ENCODE measurements at regions not wholly inside any gene's neighbourhood (a gene's known extent, or its start where the extent isn't known, plus 50 kb on each side); places are given as distances from the start of the nearest gene placed in this dataset.
"Not testable (repeated sequence)": the region's sequence is repeated elsewhere in the genome, so short reads cannot be mapped to it uniquely, and the experiment has no call there.

DNA sequence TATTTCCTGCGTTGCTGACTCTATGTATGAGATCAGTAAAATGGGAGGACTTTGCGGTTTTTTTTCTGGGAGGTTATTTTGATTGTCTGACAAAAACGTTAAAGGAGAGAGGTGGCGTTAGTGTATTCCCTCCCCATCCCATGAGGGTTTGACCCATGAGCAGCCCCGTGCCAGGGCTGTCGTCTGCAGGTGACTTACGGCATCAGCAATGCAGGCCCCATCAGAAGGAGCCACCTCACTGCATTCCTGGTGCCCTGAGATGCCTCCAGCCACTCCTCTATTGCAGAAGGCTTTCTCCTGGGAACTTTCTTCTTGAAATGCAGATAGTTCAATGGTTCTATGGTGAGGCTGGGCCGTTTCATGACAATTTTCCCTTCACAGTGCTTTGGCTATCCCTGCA is 149.3 kb downstream of the TTLL2 start:
- Mint-ChIP-seq H3K4me3 (no peak overlapping the region), H3K9me3 (no peaks in the 10 kb centered on the region), H3K4me1 (no peaks in the 10 kb centered on the region), H3K27me3 (peaks cover 4% of the 10 kb centered on the region), H3K36me3 (ENCODE audit: low read depth) (no peaks in the 10 kb centered on the region), H3K27ac (no peak overlapping the region)
- ChIA-PET CTCF (no interaction called here), POLR2A (no interaction called here)
- no peak for DNase-seq

DNA sequence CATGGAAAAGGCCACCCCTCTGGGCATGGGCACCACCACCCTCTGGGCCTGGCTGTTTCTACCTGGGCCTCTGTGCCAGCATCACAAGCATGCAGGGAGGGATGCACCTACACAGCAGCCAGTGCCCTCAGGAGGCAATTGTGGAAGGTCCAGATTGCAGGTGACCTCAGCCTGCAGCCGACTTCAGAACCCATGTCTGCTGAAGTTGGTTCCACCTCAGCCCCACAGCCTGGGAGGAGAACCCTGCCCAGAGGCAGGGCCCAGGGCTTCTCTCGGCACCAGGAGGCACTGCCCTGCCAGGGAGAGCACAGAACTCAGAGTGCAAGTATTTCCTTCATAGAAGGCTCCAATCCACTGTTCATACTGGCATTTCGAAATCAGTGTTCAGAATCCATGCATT is 149.8 kb downstream of the TTLL2 start:
- POLR2A ChIA-PET = no interaction called here

DNA sequence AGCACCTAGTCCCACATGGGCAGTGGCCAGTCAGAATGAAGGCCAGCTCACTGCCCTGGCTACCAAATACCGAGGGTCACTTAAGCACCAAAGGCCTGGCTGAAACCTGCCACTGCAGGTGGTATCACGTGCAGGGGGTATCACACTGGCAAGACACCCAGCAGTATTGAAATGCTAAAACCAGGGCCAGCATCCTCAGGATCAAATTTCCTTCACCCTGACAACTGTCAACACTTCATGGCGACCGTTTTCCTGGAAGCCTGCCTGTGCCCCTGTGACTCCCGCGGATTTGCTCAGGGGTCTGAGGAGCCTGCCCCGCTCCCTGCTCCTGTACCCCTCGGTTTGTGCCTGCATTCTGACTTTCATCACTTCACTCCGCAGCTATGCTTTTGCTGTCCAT is 151.1 kb downstream of the TTLL2 start:
- H3K9me3 Mint-ChIP-seq = no peaks in the 10 kb centered on the region
- H3K4me1 Mint-ChIP-seq = no peaks in the 10 kb centered on the region
- ChIA-PET POLR2A (no interaction called here), CTCF (no interaction called here)
- H3K4me3 Mint-ChIP-seq = no peak overlapping the region
- DNase-seq = no peak
- no peak overlapping the region for H3K27ac Mint-ChIP-seq
- peaks cover 11% of the 10 kb centered on the region for H3K27me3 Mint-ChIP-seq
- H3K36me3 Mint-ChIP-seq (ENCODE audit: low read depth) = no peaks in the 10 kb centered on the region

More for the DNA sequence above, 149.8 kb downstream of the TTLL2 start:
- no peak overlapping the region for H3K27ac Mint-ChIP-seq
- H3K4me1 Mint-ChIP-seq = no peaks in the 10 kb centered on the region
- CTCF ChIA-PET = no interaction called here
- DNase-seq = no peak
- H3K27me3 Mint-ChIP-seq = peaks cover 4% of the 10 kb centered on the region
- H3K36me3 Mint-ChIP-seq (ENCODE audit: low read depth) = no peaks in the 10 kb centered on the region
- no peaks in the 10 kb centered on the region for H3K9me3 Mint-ChIP-seq
- H3K4me3 Mint-ChIP-seq = no peak overlapping the region

DNA sequence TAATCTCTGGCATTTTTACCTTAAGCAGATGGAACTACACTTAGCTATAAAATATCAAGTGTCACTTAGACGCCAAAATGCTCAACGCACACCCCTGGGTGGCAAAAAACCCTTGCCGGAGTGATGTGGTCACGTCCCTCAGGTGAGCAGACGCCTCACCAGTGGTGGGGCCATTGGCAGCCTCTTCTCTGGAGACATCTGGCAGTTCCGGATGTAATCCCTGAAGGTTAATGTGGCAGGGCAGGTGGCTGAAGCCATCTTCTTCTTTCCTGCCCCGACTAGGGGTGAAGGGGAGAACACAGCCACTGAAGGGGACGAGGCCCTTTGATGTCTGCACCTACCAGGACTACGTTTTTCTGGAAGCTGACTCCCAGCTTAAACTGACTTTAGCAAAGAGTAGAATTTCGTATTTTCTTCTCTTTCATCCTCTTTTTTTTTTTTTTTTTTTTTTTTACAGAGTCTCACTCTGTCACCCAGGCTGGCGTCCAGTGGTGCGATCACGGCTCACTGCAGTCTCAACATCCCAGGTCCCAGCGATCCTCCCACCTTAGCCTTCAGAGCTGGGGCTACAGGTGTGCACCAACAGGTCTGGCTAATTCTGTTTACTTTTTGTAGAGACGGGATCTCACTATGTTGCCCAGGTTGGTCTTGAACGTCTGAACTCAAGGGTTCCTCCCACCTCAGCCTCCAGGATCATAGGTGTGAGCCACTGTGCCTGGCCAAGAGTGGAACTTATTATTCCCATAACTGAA is 152.1 kb downstream of the TTLL2 start:
- no peaks in the 10 kb centered on the region for H3K36me3 Mint-ChIP-seq (ENCODE audit: low read depth)
- ChIA-PET CTCF (no interaction called here), POLR2A (no interaction called here)
- no peaks in the 10 kb centered on the region for H3K4me1 Mint-ChIP-seq
- no peak overlapping the region for H3K27ac Mint-ChIP-seq
- no peak overlapping the region for H3K4me3 Mint-ChIP-seq
- DNase-seq = no peak
- H3K27me3 Mint-ChIP-seq = peaks cover 12% of the 10 kb centered on the region
- no peaks in the 10 kb centered on the region for H3K9me3 Mint-ChIP-seq

DNA sequence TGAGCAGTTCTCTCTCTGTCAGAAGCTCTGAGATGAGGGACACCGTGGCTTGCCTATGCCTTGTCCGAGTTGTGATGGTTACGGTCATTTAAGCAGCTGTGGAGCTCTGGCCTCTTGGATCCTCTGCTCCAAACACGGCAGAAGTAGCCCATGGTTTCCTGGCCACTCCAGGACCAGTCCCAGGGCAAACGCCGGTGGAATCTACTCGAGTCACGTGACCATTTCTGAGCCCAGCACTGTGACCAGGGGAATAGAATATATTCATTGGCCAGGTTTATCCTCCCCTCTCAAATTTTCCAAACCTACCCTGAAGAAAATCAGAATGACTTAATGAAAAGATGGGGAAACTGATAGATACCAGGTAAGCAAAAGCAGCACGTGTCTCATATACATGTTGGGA is 152.8 kb downstream of the TTLL2 start:
- Mint-ChIP-seq H3K9me3 (no peaks in the 10 kb centered on the region), H3K4me1 (no peaks in the 10 kb centered on the region), H3K27me3 (peaks cover 12% of the 10 kb centered on the region), H3K27ac (no peak overlapping the region), H3K36me3 (ENCODE audit: low read depth) (no peaks in the 10 kb centered on the region), H3K4me3 (no peak overlapping the region)
- DNase-seq = no peak
- ChIA-PET CTCF (no interaction called here), POLR2A (no interaction called here)

DNA sequence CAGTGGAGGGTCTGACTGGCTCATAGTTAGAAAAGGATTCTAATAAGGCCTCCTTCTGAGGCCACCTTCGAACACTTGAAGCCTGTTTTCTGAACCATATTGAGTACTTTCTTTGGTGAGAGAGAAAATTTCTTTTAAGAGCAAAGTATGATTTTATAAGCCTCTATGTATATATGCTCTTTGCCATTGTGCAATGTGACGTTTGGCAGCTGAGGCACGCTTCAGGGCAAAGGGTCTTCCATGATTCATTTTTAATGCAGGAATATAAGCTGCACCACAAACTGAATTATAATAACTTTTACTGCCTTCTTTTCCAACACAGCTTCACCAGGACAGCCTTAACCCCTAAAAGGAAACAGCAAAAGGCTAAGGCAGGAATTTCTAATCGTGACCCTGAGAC is 154.4 kb downstream of the TTLL2 start:
- POLR2A ChIA-PET = no interaction called here

DNA sequence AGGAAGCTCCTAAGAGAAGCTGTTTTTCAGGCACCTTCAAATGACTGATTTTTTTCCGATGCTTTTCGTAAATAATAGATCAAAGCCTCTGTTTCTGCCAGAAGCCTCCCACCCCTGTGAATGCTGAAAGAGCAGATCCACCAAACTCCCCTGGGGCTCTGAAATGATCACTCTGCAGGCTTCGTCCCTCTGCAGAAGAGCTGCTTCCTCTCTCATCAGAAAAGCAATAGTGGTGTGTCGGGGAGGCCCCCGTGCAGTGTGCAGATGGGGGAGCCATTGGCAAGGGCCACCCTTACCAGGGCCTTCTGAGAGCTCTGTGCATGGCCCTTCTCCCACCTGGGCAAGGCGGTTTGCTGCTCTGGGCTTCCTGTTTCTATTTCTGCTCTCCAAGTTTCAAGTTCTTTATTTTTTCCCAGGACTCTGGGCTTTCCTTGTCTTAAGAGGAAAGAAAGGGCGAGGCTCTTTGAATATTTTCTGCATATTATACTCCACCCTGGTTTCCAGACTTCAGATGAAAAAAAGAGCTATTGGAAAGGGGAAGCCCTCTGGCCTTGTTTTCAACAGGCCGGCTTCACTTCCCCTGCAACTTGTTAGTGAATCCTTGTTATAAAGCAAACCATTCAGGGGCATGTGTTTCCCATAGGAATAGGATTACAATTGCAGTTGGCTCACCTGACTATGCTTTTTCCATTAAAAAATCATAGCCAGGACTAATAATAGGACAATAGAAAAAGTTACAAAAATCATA is 155.2 kb downstream of the TTLL2 start:
- DNase-seq = no peak
- Mint-ChIP-seq H3K27me3 (peaks cover 12% of the 10 kb centered on the region), H3K27ac (no peak overlapping the region), H3K4me3 (no peak overlapping the region), H3K36me3 (ENCODE audit: low read depth) (no peaks in the 10 kb centered on the region), H3K9me3 (no peaks in the 10 kb centered on the region), H3K4me1 (no peaks in the 10 kb centered on the region)
- ChIA-PET CTCF (no interaction called here), POLR2A (no interaction called here)

More for the DNA sequence above, 154.4 kb downstream of the TTLL2 start:
- no peak overlapping the region for H3K4me3 Mint-ChIP-seq
- H3K36me3 Mint-ChIP-seq (ENCODE audit: low read depth) = no peaks in the 10 kb centered on the region
- H3K27me3 Mint-ChIP-seq = peaks cover 12% of the 10 kb centered on the region
- CTCF ChIA-PET = no interaction called here
- H3K4me1 Mint-ChIP-seq = no peaks in the 10 kb centered on the region
- no peak for DNase-seq
- no peaks in the 10 kb centered on the region for H3K9me3 Mint-ChIP-seq
- H3K27ac Mint-ChIP-seq = no peak overlapping the region

DNA sequence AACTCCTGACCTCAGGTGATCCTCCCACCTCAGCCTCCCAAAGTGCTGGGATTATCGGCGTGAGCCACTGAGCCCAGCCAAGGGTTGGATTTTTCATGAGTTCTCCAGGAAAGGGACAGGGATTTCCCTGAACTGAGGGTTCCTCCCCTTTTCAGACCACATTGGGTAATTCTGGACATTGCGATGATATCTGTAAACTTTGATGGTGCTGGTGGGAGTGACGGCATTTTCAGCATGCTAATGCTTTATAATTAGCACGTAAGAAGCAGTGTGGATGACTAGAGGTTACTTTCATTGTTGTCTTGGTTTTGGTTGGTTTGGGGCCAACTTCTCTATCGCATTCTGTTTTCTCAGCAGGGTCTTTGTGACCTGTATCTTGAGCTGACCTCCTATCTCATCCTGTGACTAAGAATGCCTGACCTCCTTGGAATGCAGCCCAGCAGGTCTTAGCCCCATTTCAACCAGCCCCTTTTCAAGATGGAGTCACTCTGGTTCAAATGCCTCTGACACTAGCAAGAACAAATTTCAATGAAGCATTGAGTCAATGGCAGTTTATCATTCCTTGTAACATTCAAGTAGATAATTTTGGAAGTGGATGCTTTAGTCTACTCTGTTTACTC is 156.5 kb downstream of the TTLL2 start:
- no peak for DNase-seq
- Mint-ChIP-seq H3K9me3 (no peaks in the 10 kb centered on the region), H3K4me1 (no peaks in the 10 kb centered on the region), H3K27ac (no peak overlapping the region), H3K4me3 (no peak overlapping the region), H3K36me3 (ENCODE audit: low read depth) (no peaks in the 10 kb centered on the region), H3K27me3 (peaks cover 12% of the 10 kb centered on the region)
- ChIA-PET CTCF (no interaction called here), POLR2A (no interaction called here)

DNA sequence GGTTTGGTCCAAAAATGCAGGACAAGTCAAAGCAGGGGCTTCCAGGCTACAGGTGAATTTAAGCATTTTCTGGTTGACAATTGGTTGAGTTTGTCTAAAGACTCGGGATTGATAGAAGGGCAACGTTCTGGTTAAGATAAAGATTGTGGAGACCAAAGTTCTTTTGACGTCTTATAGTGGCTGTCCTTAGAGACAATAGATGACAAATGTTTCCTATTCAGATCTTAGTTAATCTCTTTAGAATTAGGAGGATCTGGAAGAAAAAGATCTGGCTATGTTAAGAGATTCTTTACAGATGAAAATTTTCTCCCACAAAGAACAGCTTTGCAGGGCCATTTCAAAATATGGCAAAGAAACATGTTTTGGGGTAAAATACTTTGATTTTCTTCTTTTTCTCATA is 157.9 kb downstream of the TTLL2 start:
- CTCF ChIA-PET; H3K4me1 Mint-ChIP-seq; POLR2A ChIA-PET; H3K27ac Mint-ChIP-seq; DNase-seq; H3K4me3 Mint-ChIP-seq; H3K36me3 Mint-ChIP-seq (ENCODE audit: low read depth); H3K9me3 Mint-ChIP-seq: not testable (repeated sequence)
- peaks cover 17% of the 10 kb centered on the region for H3K27me3 Mint-ChIP-seq

DNA sequence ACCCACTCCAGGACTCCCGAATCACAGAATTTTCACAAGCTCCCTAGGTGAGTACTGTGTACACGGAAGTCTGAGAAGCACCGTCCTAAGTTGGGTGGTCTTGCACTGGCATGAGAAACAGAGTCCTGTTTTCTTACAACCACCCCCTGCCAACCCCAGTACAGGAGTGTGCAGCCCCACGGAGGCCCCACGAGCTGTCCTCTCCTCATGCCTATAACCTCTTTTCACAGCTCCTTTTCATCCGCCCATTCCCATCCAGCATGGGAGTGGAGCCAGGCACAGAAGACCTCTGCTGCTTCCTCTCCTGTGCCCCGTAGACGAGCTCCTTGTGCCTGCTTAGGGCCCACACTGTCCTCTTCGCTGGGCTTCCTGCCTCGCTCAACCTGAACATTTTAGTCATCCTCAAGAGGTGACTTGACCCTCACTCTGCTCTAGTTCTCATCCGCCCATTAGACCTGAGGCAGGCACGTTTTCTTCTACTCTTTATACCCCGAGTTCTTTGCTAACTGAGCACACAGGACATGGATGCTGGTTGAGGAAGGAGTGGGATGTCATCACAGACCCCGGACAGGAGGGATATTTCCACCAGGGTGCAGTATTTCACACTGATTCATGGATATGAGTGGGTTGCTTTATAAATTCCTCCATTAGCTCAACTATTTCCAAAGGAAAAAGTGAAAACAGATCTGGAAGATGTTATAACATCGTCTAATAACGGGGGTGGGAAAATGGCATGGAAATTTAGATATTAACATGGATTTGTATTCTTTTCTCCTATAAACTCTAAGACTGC is 160.5 kb downstream of the TTLL2 start:
- H3K36me3 Mint-ChIP-seq (ENCODE audit: low read depth) = no peaks in the 10 kb centered on the region
- no peaks in the 10 kb centered on the region for H3K4me1 Mint-ChIP-seq
- DNase-seq = no peak
- no peak overlapping the region for H3K27ac Mint-ChIP-seq
- ChIA-PET POLR2A (no interaction called here), CTCF (interaction anchor here (1.0 to 1.3 kb wide), 2 partner anchors 216 to 415 kb away, joined by 3 to 4 read pairs; no protein-coding TSS in a partner anchor)
- no peak overlapping the region for H3K4me3 Mint-ChIP-seq
- H3K9me3 Mint-ChIP-seq = no peaks in the 10 kb centered on the region
- peaks cover 19% of the 10 kb centered on the region for H3K27me3 Mint-ChIP-seq

DNA sequence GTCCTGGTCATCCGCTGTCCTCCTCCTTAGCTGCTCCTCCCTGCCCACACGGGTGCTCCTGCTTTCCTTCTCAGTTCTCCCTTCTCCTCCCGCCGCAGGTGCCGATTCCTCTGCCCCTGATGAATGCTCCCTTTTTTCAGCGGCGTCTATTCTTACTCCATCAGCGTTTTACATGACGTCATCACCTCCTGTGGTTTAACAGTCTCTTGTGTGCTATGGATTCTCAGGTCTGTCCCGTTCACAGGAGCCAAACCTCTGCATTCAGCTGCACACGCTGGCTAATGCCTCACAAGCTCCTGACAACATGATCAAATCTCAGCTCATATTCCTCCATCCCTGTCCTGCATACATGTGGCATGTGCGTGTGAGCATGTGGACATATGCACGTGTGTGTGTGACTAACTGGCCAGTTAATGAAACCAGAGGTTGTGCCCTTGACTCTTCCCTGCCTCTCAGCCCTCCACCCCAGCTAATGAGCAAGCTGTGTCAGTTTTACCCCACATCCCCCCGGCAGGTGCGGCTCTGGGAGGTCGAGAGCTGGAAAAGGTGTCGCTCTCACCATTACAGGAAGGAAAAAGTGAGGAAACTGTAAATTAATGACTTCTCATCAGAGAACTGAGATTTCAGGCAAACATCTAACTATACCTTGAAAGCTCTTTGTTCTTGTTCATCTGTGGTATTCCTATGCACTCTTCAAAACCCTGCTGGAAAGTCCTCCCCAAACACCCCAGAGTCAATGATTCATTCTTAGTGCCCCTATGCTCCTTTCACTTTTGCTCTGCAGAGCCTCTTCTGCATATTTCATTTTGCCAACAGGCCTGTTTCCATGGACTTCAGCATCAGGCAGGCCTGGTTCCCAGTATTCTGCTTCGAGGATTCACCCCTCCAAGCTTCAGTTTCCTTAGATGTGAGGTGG is 163.1 kb downstream of the TTLL2 start:
- Mint-ChIP-seq H3K4me1 (no peaks in the 10 kb centered on the region), H3K27me3 (peaks cover 14% of the 10 kb centered on the region), H3K9me3 (no peaks in the 10 kb centered on the region), H3K27ac (no peak overlapping the region), H3K36me3 (ENCODE audit: low read depth) (no peaks in the 10 kb centered on the region), H3K4me3 (no peak overlapping the region)
- ChIA-PET CTCF (no interaction called here), POLR2A (no interaction called here)
- no peak for DNase-seq

DNA sequence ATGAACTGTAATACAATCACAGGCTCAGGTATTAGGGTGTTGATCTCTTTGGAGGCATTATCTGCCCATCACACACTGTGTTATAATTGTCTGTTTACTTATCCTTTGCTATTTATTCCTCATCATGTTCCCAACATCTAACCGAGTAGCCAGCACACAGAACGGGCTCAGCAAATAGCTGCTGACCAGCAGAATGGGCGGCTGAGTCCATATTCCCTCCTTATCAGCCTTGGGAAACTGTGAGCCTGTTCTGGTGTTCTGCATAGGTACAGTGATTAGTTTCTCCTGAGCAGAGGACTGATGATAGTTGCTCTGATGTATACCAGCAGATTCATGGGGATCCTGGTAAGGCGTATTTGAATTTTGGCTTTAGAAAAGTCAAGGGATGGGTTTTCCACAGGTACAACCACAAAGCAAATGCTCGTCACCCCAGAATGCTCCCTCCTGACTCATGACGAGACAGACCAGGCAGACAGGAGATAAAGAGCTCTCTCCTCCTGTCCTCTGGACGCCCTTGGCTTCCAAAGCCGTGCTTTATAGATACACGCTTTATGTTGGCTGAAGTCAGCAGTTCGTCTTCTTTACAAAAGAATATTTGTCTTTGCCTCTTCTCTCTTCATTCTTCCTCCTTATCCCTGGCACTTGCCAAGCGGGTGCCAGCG is 166.7 kb downstream of the TTLL2 start:
- CTCF ChIA-PET = no interaction called here

More for the DNA sequence above, 166.7 kb downstream of the TTLL2 start:
- H3K36me3 Mint-ChIP-seq (ENCODE audit: low read depth) = no peaks in the 10 kb centered on the region
- H3K27ac Mint-ChIP-seq = no peak overlapping the region
- H3K9me3 Mint-ChIP-seq = peaks cover 6% of the 10 kb centered on the region
- POLR2A ChIA-PET = no interaction called here
- no peaks in the 10 kb centered on the region for H3K4me1 Mint-ChIP-seq
- peaks cover 14% of the 10 kb centered on the region for H3K27me3 Mint-ChIP-seq
- no peak overlapping the region for H3K4me3 Mint-ChIP-seq
- DNase-seq = no peak
